A673 (cell line): ENCODE measurements at regions not wholly inside any gene's neighbourhood (a gene's known extent, or its start where the extent isn't known, plus 50 kb on each side); places are given as distances from the start of the nearest gene placed in this dataset.

Experiments
- BruUV-seq: library from RNA; stranded (reverse); fragments of 400-500 nt; replicated peaks from 2 replicates; lab custom pipeline; 2021; lab: Mats Ljungman, UMichigan
- CTCF ChIA-PET: fragments of 300-600 bp; sonication (Branson Sonifier 250); formaldehyde crosslinking; loops from one replicate; lab custom pipeline; 2022; ENCODE audit warnings: antibody characterized with exemption; lab: Charles Lee
- POLR2A ChIA-PET: fragments of 300-600 bp; sonication (Branson Sonifier 250); formaldehyde crosslinking; loops from one replicate; lab custom pipeline; 2022; ENCODE audit warnings: antibody characterized with exemption; ENCODE audit not compliant: low non-redundant PET; lab: Charles Lee
- DNase-seq: peaks from one replicate; pipeline ENCODE4 v3.0.0-alpha.2; 2015; ENCODE audit warnings: low spot score
- H3K27ac ChIP-seq: fragments of 200-600 bp; sonication (generic); 2 replicates; pipeline ENCODE4 v1.5.1; 2016; ENCODE audit warnings: mixed run types, low read depth, mild to moderate bottlenecking, mixed read lengths, antibody characterized with exemption, low read length; ENCODE audit not compliant: poor library complexity, severe bottlenecking
- H3K27me3 ChIP-seq: fragments of 200-600 bp; sonication (generic); replicated peaks from 2 replicates; pipeline ENCODE4 v1.6.1; 2017; ENCODE audit warnings: mixed run types, low read depth, mild to moderate bottlenecking, mixed read lengths, antibody characterized with exemption, low read length; ENCODE audit not compliant: insufficient read depth, poor library complexity
- H3K36me3 ChIP-seq: fragments of 200-600 bp; sonication (generic); 2 replicates; pipeline ENCODE4 v1.6.1; 2016; ENCODE audit warnings: mixed run types, mild to moderate bottlenecking, mixed read lengths, antibody characterized with exemption, low read length; ENCODE audit not compliant: insufficient read depth, poor library complexity, severe bottlenecking
- H3K4me1 ChIP-seq: fragments of 200-600 bp; sonication (generic); 2 replicates; pipeline ENCODE4 v1.6.1; 2017; ENCODE audit warnings: mixed run types, mild to moderate bottlenecking, mixed read lengths, antibody characterized with exemption, low read length; ENCODE audit not compliant: insufficient read depth, poor library complexity, severe bottlenecking
- H3K4me3 ChIP-seq: fragments of 200-600 bp; sonication (generic); 2 replicates; pipeline ENCODE4 v1.5.1; 2016; ENCODE audit warnings: low read depth, mixed run types, mild to moderate bottlenecking, mixed read lengths, low read length; ENCODE audit not compliant: poor library complexity, severe bottlenecking
- H3K9me3 ChIP-seq: fragments of 200-600 bp; sonication (generic); 2 replicates; pipeline ENCODE4 v1.6.1; 2016; ENCODE audit warnings: mixed run types, low read depth, mild to moderate bottlenecking, mixed read lengths, antibody characterized with exemption, low read length; ENCODE audit not compliant: poor library complexity, severe bottlenecking
- EZH2 ChIP-seq: fragments of 200-600 bp; sonication (generic); IDR thresholded peaks from 2 replicates; pipeline ENCODE4 v1.6.1; 2017; ENCODE audit warnings: borderline replicate concordance, low read depth, mild to moderate bottlenecking, mixed read lengths, antibody characterized with exemption, low read length; ENCODE audit not compliant: poor library complexity, severe bottlenecking
- intact Hi-C: fragments of 100-400 bp; cut with micrococcal nuclease; formaldehyde crosslinking; loops from one replicate; pipeline ENCODE4 v1.10.0; 2022; ENCODE audit not compliant: unreplicated experiment
- TF ChIP-seq, protein P1 (sequence below): fragments of 300-800, 200-600 bp; sonication (generic); conservative IDR thresholded peaks from 2 replicates; pipeline ENCODE4 v1.5.1; 2017; ENCODE audit warnings: low read depth, mild to moderate bottlenecking, antibody characterized with exemption, low read length, moderate library complexity, mixed read lengths

GRCh38 chr16:60739737-60740683, 1296.2 kb downstream of the CDH8 start:
- H3K36me3 ChIP-seq = no peaks in the 10 kb centered on the region
- no peaks in the 10 kb centered on the region for H3K9me3 ChIP-seq
- BruUV-seq = no TSS peak
- POLR2A ChIA-PET = no interaction called here
- H3K27ac ChIP-seq = no peak overlapping the region
- no peak for DNase-seq
- H3K27me3 ChIP-seq = no peaks in the 10 kb centered on the region
- TF ChIP-seq, protein P1, sequence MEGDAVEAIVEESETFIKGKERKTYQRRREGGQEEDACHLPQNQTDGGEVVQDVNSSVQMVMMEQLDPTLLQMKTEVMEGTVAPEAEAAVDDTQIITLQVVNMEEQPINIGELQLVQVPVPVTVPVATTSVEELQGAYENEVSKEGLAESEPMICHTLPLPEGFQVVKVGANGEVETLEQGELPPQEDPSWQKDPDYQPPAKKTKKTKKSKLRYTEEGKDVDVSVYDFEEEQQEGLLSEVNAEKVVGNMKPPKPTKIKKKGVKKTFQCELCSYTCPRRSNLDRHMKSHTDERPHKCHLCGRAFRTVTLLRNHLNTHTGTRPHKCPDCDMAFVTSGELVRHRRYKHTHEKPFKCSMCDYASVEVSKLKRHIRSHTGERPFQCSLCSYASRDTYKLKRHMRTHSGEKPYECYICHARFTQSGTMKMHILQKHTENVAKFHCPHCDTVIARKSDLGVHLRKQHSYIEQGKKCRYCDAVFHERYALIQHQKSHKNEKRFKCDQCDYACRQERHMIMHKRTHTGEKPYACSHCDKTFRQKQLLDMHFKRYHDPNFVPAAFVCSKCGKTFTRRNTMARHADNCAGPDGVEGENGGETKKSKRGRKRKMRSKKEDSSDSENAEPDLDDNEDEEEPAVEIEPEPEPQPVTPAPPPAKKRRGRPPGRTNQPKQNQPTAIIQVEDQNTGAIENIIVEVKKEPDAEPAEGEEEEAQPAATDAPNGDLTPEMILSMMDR = no peak
- no peak for TF ChIP-seq EZH2
- H3K4me3 ChIP-seq = no peak overlapping the region
- CTCF ChIA-PET = no interaction called here
- intact Hi-C loops = no loop called here
- H3K4me1 ChIP-seq = no peaks in the 10 kb centered on the region

DNA sequence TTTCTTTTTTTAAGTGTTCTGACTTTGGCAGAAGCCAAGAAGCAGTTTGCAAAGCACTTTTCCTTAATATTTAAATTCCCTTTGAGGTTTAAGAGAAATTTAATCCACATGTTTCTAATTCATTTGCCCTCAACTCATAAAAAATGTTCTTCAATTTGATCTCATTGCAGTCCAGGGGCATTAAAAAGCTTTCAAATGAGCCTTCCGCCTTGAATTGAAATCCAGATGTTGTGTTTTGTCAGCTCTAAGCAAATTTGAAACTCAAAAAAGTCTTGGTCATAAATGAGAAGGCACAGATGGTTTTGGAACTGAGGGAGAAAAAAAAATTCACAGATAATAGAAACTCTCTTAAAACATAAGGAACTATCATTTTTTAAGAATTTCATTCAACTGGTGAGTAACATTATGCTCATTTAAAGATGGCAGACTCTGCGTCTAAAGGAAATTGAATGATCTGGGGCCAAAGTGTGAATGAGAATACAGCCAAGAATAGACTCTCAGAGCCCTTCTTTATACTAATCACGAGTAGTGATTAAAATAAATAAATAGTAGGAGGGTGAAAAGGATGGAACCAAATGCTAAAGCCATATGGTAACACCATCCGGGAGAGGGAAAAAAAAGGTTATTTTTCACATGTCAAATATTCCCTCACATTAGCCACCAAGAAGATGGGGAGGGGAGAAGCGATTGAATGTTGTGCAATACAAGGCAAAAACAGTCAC, 1304.7 kb downstream of the CDH8 start:
- Histone ChIP-seq H3K27ac (no peak overlapping the region), H3K4me1 (no peaks in the 10 kb centered on the region), H3K9me3 (no peaks in the 10 kb centered on the region), H3K4me3 (no peak overlapping the region), H3K27me3 (no peaks in the 10 kb centered on the region), H3K36me3 (no peaks in the 10 kb centered on the region)
- intact Hi-C loops = no loop called here
- ChIA-PET POLR2A (no interaction called here), CTCF (no interaction called here)
- BruUV-seq = no TSS peak
- TF ChIP-seq, protein P1 = no peak
- TF ChIP-seq EZH2 = no peak
- DNase-seq = no peak

DNA sequence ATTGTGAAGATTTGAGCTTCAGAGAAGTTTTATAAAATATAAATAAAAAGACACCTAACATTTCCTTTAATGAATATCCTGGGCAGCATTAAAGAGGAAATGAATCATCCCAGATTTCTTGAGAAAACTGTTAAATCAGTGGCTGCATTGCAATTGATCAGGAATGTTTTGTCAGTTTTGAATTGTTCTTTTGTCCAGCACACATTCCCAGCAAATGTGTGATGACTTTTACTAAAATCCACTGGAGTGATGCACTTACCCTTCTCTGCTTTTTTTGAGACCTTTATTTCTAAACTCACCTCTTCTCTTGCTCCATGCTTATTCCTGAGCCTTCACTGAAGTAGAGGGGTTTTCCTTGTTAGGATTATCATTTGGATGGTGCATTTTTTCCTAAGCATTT, 1307.2 kb downstream of the CDH8 start:
- no TSS peak for BruUV-seq
- ChIA-PET POLR2A (no interaction called here), CTCF (no interaction called here)
- no peak for DNase-seq
- intact Hi-C loops = no loop called here
- H3K36me3 ChIP-seq = no peaks in the 10 kb centered on the region
- no peak overlapping the region for H3K4me3 ChIP-seq
- no peak for TF ChIP-seq EZH2
- TF ChIP-seq, protein P1 = no peak
- H3K27ac ChIP-seq = no peak overlapping the region
- H3K9me3 ChIP-seq = no peaks in the 10 kb centered on the region
- no peaks in the 10 kb centered on the region for H3K27me3 ChIP-seq
- no peaks in the 10 kb centered on the region for H3K4me1 ChIP-seq
